H1 (cell line): ENCODE measurements at regions not wholly inside any gene's neighbourhood (a gene's known extent, or its start where the extent isn't known, plus 50 kb on each side); places are given as distances from the start of the nearest gene placed in this dataset.

Experiments
- CREB1 ChIP-seq: IDR thresholded peaks from 2 replicates; pipeline ENCODE4 v1.6.1; 2012; ENCODE audit warnings: inconsistent platforms
- CTCF ChIP-seq, 3 experiments: IDR thresholded peaks; 1 replicate in 2 of 3; 2 replicates in 1 of 3; pipeline versions ENCODE4 v1.5.1 to v1.6.1; 2011; ENCODE audit warnings: low read length in 3 of 3, mild to moderate bottlenecking in 3 of 3, inconsistent platforms in 2 of 3, low read depth in 1 of 3, moderate library complexity in 1 of 3; ENCODE audit not compliant: insufficient read depth in 1 of 3; ENCODE audit errors: control extremely low read depth in 1 of 3
- EZH2 ChIP-seq: fragments of 200-600 bp; sonication (generic); IDR thresholded peaks from 2 replicates; pipeline ENCODE4 v1.7.1; 2012; ENCODE audit warnings: low read depth, mild to moderate bottlenecking, moderate library complexity, low read length, inconsistent platforms; ENCODE audit not compliant: severe bottlenecking
- POLR2AphosphoS5 ChIP-seq: IDR thresholded peaks from 2 replicates; pipeline ENCODE4 v1.6.1; 2011; ENCODE audit warnings: low read depth, low read length
- SIN3A ChIP-seq, 2 experiments: IDR thresholded peaks in 1 of 2; conservative IDR thresholded peaks in 1 of 2; 2 replicates each; pipeline ENCODE4 v1.6.1; 2011 to 2012; ENCODE audit warnings: low read length in 2 of 2, improper control_type of control experiment in 1 of 2, low read depth in 1 of 2, mild to moderate bottlenecking in 1 of 2

- TF ChIP-seq POLR2AphosphoS5 (no peak), EZH2 (no peak), CREB1 (no peak), SIN3A (conservative IDR thresholded peaks at IDR 0.05 in 1 of 2, IDR thresholded peaks at IDR 0.05 in 1 of 2; ENCODE audit: low read depth in 1 of 2, low read length in 2 of 2) (no peak), CTCF (IDR thresholded peaks at IDR 0.05; ENCODE audit: control extremely low read depth in 1 of 3, insufficient read depth in 1 of 3, low read depth in 1 of 3, low read length in 3 of 3) (no peak)
Measured at GRCh38 chr7:79590391-79590790, 136.9 kb upstream of the MAGI2 start.
